HEK293 (cell line): ENCODE measurements at regions not wholly inside any gene's neighbourhood (a gene's known extent, or its start where the extent isn't known, plus 50 kb on each side); places are given as distances from the start of the nearest gene placed in this dataset.

Experiments
- CTCF ChIA-PET: fragments of 350-600 bp; formaldehyde crosslinking; extraction: SDS; loops from one replicate; lab custom pipeline; 2021; ENCODE audit warnings: antibody characterized with exemption; lab: Yijun Ruan, JAX
- POLR2A ChIA-PET: fragments of 300-600 bp; formaldehyde crosslinking; extraction: SDS; loops from one replicate; lab custom pipeline; 2020; ENCODE audit warnings: antibody characterized with exemption, inconsistent platforms; lab: Yijun Ruan, JAX
- H3K27ac ChIP-seq: fragments of 200-500 bp; sonication (Bioruptor generic); 2 replicates; pipeline ENCODE4 v1.5.1; 2014; ENCODE audit warnings: low read depth, low read length, control low read depth, inconsistent platforms; ENCODE audit errors: extremely low read depth
- H3K36me3 ChIP-seq, 2 experiments: fragments of 200-500 bp in 1 of 2; sonication (Bioruptor generic) in 1 of 2; 1 replicate in 1 of 2; 2 replicates in 1 of 2; pipeline ENCODE4 v1.5.1; 2014 to 2017; ENCODE audit warnings: inconsistent platforms in 2 of 2, low read length in 2 of 2; ENCODE audit not compliant: control insufficient read depth in 2 of 2, insufficient read depth in 1 of 2
- H3K4me1 ChIP-seq: fragments of 200-500 bp; sonication (Bioruptor generic); 2 replicates; pipeline ENCODE4 v1.5.1; 2014; ENCODE audit warnings: mild to moderate bottlenecking, low read length, inconsistent platforms; ENCODE audit not compliant: control insufficient read depth, insufficient read depth
- H3K4me3 ChIP-seq: 2 replicates; pipeline ENCODE4 v1.5.1; 2011; ENCODE audit warnings: low read depth, mild to moderate bottlenecking, control low read depth, low read length, moderate library complexity
- H3K9me3 ChIP-seq: fragments of 200-500 bp; sonication (Bioruptor generic); 2 replicates; pipeline ENCODE4 v1.5.1; 2014; ENCODE audit warnings: low read depth, low read length, inconsistent platforms; ENCODE audit not compliant: control insufficient read depth, insufficient read depth
- SP7 ChIP-seq: fragments of 450-650 bp; formaldehyde crosslinking; IDR thresholded peaks from 2 replicates; pipeline ENCODE4 v1.5.1; 2016; ENCODE audit warnings: missing biosample characterization, missing genetic modification characterization
- YY1 ChIP-seq: fragments of 450-650 bp; formaldehyde crosslinking; IDR thresholded peaks from 2 replicates; pipeline ENCODE4 v1.5.1; 2018; ENCODE audit warnings: missing biosample characterization, missing genetic modification characterization
- YY2 ChIP-seq: fragments of 450-650 bp; formaldehyde crosslinking; IDR thresholded peaks from 2 replicates; pipeline ENCODE4 v1.5.1; 2016; ENCODE audit warnings: missing biosample characterization, missing genetic modification characterization
- ZBTB17 ChIP-seq: fragments of 450-650 bp; formaldehyde crosslinking; IDR thresholded peaks from 2 replicates; pipeline ENCODE4 v1.5.1; 2016; ENCODE audit warnings: missing biosample characterization, missing genetic modification characterization
- ZEB2 ChIP-seq: fragments of 450-650 bp; formaldehyde crosslinking; IDR thresholded peaks from 2 replicates; pipeline ENCODE4 v1.5.1; 2016; ENCODE audit warnings: missing biosample characterization, missing genetic modification characterization
- ZIC2 ChIP-seq: fragments of 450-650 bp; formaldehyde crosslinking; IDR thresholded peaks from 2 replicates; pipeline ENCODE4 v1.5.1; 2016; ENCODE audit warnings: missing biosample characterization, missing genetic modification characterization
- ZNF146 ChIP-seq: fragments of 450-650 bp; formaldehyde crosslinking; IDR thresholded peaks from 2 replicates; pipeline ENCODE4 v1.5.1; 2016; ENCODE audit warnings: missing biosample characterization, missing genetic modification characterization
- ZNF211 ChIP-seq: fragments of 450-650 bp; formaldehyde crosslinking; IDR thresholded peaks from 2 replicates; pipeline ENCODE4 v1.5.1; 2016; ENCODE audit warnings: low read depth, missing biosample characterization, missing genetic modification characterization
- ZNF394 ChIP-seq: fragments of 450-650 bp; formaldehyde crosslinking; IDR thresholded peaks from 2 replicates; pipeline ENCODE4 v1.5.1; 2016; ENCODE audit warnings: missing biosample characterization, missing genetic modification characterization, mild to moderate bottlenecking, moderate library complexity, borderline replicate concordance
- ZNF660 ChIP-seq: fragments of 450-650 bp; IDR thresholded peaks from 2 replicates; pipeline ENCODE4 v1.5.1; 2018; ENCODE audit warnings: missing biosample characterization, mild to moderate bottlenecking, missing genetic modification characterization
- ZNF837 ChIP-seq: fragments of 450-650 bp; formaldehyde crosslinking; IDR thresholded peaks from 2 replicates; pipeline ENCODE4 v1.5.1; 2016; ENCODE audit warnings: missing biosample characterization, missing genetic modification characterization
- ZSCAN16 ChIP-seq: fragments of 450-650 bp; formaldehyde crosslinking; IDR thresholded peaks from 2 replicates; pipeline ENCODE4 v1.5.1; 2016; ENCODE audit warnings: missing biosample characterization, missing genetic modification characterization
- TF ChIP-seq, protein P1 (sequence below): fragments of 450-650 bp; formaldehyde crosslinking; IDR thresholded peaks from 2 replicates; pipeline ENCODE4 v1.5.1; 2017; ENCODE audit warnings: missing biosample characterization, missing genetic modification characterization
- TF ChIP-seq, protein P2 (sequence below): fragments of 450-650 bp; formaldehyde crosslinking; IDR thresholded peaks from 2 replicates; pipeline ENCODE4 v1.5.1; 2017; ENCODE audit warnings: missing biosample characterization, missing genetic modification characterization
- TF ChIP-seq, protein P3 (sequence below): fragments of 450-650 bp; formaldehyde crosslinking; conservative IDR thresholded peaks from 2 replicates; pipeline ENCODE4 v1.5.1; 2016; ENCODE audit warnings: low read depth, missing biosample characterization, missing genetic modification characterization
- TF ChIP-seq, protein P4 (sequence below): fragments of 450-650 bp; formaldehyde crosslinking; IDR thresholded peaks from 2 replicates; pipeline ENCODE4 v1.5.1; 2016; ENCODE audit warnings: missing biosample characterization, missing genetic modification characterization
- TF ChIP-seq, protein P5 (sequence below): fragments of 450-650 bp; formaldehyde crosslinking; IDR thresholded peaks from 2 replicates; pipeline ENCODE4 v1.5.1; 2016; ENCODE audit warnings: missing biosample characterization, missing genetic modification characterization
- TF ChIP-seq, protein P6 (sequence below): fragments of 450-650 bp; formaldehyde crosslinking; IDR thresholded peaks from 2 replicates; pipeline ENCODE4 v1.5.1; 2016; ENCODE audit warnings: missing biosample characterization, missing genetic modification characterization

DNA sequence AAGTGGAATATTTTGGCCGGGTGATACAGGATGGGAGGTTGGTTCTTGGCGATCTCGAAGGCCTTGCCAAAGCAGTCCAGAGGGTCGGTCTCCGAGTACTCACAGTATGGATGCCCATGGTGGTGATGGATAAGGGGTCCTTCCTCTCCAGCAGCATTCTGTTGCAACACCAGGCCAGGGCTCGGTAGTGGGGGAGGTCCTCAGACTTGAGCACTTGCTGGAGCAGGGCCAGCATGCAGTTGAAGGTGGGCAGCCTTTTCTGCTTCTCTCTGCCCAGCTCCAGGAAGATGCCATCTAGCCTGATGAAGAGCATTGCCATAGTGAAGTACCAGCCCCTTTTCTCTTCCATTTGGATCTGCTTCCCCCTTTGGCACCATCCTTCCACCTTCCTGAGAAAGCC, 99.4 kb upstream of the MCHR2 start:
- no peak for TF ChIP-seq ZIC2 (tag by site-specific recombination)
- no peak for TF ChIP-seq ZNF146 (tag by site-specific recombination)
- TF ChIP-seq, all 188 proteins: peak for 0
- ChIA-PET CTCF (interaction anchor here (0.6 to 2.6 kb wide), 3 partner anchors 40 to 549 kb away, joined by 3 to 17 read pairs (median 3); no protein-coding TSS in a partner anchor), POLR2A (no interaction called here)
- Histone ChIP-seq H3K27ac (no peak overlapping the region), H3K4me1 (no peaks in the 10 kb centered on the region), H3K36me3 (peaks cover 0 to 5% of the 10 kb centered on the region in 2 experiments; a peak in 1 of 3 replicates), H3K9me3 (no peaks in the 10 kb centered on the region), H3K4me3 (no peak overlapping the region)

DNA sequence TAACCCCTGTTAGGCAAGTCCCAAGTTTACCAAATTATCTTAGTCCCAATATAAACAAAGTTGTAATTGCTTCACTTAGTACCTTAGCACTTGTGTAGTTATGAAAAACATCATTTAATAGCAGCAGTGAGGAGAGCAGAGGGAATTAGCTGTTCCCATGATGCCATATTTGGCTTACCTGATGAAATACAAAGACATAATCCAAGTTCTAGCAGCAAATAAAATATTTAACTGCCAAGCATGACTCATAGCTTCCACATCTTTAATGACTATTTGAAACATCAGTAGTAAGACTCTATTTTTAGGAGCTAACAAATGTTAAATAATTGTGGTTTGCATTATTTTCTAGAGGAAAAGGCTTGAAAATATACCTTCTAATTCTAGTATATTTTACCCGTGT, 94.0 kb upstream of the MCHR2 start:
- no peaks in the 10 kb centered on the region for H3K4me1 ChIP-seq
- ChIA-PET POLR2A (no interaction called here), CTCF (interaction anchor here (1.2 to 1.8 kb wide), 4 partner anchors 10 to 220 kb away, joined by 4 read pairs; no protein-coding TSS in a partner anchor)
- H3K27ac ChIP-seq: no peak overlapping the region
- H3K4me3 ChIP-seq: no peak overlapping the region
- H3K9me3 ChIP-seq: no peaks in the 10 kb centered on the region
- peaks cover 0 to under 1% of the 10 kb centered on the region in 2 experiments; a peak in 1 of 3 replicates for H3K36me3 ChIP-seq
- TF ChIP-seq ZNF660 (tag by site-specific recombination): peak; percentile 77; the same call in 1 of the 2 replicates
- no peak for TF ChIP-seq YY1 (tag by site-specific recombination)
- TF ChIP-seq SP7 (tag by site-specific recombination): peak; percentile 31
- no peak for TF ChIP-seq ZNF211 (tag by site-specific recombination)
- peak; percentile 17; the same call in 1 of the 2 replicates for TF ChIP-seq YY2 (tag by site-specific recombination)
- TF ChIP-seq ZEB2 (tag by site-specific recombination): peak; percentile 62; the same call in 1 of the 2 replicates
- TF ChIP-seq ZNF394 (tag by site-specific recombination): peak; percentile 35
- no peak for TF ChIP-seq ZNF837 (tag by site-specific recombination)
- TF ChIP-seq, protein P1, sequence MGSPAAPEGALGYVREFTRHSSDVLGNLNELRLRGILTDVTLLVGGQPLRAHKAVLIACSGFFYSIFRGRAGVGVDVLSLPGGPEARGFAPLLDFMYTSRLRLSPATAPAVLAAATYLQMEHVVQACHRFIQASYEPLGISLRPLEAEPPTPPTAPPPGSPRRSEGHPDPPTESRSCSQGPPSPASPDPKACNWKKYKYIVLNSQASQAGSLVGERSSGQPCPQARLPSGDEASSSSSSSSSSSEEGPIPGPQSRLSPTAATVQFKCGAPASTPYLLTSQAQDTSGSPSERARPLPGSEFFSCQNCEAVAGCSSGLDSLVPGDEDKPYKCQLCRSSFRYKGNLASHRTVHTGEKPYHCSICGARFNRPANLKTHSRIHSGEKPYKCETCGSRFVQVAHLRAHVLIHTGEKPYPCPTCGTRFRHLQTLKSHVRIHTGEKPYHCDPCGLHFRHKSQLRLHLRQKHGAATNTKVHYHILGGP (tag by site-specific recombination): peak; percentile 60
- TF ChIP-seq ZBTB17 (tag by site-specific recombination): peak; percentile 39; the same call in 1 of the 2 replicates
- no peak for TF ChIP-seq ZSCAN16 (tag by site-specific recombination)
- TF ChIP-seq, protein P2, sequence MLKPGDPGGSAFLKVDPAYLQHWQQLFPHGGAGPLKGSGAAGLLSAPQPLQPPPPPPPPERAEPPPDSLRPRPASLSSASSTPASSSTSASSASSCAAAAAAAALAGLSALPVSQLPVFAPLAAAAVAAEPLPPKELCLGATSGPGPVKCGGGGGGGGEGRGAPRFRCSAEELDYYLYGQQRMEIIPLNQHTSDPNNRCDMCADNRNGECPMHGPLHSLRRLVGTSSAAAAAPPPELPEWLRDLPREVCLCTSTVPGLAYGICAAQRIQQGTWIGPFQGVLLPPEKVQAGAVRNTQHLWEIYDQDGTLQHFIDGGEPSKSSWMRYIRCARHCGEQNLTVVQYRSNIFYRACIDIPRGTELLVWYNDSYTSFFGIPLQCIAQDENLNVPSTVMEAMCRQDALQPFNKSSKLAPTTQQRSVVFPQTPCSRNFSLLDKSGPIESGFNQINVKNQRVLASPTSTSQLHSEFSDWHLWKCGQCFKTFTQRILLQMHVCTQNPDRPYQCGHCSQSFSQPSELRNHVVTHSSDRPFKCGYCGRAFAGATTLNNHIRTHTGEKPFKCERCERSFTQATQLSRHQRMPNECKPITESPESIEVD (tag by site-specific recombination): peak; percentile 79
- TF ChIP-seq, protein P3, sequence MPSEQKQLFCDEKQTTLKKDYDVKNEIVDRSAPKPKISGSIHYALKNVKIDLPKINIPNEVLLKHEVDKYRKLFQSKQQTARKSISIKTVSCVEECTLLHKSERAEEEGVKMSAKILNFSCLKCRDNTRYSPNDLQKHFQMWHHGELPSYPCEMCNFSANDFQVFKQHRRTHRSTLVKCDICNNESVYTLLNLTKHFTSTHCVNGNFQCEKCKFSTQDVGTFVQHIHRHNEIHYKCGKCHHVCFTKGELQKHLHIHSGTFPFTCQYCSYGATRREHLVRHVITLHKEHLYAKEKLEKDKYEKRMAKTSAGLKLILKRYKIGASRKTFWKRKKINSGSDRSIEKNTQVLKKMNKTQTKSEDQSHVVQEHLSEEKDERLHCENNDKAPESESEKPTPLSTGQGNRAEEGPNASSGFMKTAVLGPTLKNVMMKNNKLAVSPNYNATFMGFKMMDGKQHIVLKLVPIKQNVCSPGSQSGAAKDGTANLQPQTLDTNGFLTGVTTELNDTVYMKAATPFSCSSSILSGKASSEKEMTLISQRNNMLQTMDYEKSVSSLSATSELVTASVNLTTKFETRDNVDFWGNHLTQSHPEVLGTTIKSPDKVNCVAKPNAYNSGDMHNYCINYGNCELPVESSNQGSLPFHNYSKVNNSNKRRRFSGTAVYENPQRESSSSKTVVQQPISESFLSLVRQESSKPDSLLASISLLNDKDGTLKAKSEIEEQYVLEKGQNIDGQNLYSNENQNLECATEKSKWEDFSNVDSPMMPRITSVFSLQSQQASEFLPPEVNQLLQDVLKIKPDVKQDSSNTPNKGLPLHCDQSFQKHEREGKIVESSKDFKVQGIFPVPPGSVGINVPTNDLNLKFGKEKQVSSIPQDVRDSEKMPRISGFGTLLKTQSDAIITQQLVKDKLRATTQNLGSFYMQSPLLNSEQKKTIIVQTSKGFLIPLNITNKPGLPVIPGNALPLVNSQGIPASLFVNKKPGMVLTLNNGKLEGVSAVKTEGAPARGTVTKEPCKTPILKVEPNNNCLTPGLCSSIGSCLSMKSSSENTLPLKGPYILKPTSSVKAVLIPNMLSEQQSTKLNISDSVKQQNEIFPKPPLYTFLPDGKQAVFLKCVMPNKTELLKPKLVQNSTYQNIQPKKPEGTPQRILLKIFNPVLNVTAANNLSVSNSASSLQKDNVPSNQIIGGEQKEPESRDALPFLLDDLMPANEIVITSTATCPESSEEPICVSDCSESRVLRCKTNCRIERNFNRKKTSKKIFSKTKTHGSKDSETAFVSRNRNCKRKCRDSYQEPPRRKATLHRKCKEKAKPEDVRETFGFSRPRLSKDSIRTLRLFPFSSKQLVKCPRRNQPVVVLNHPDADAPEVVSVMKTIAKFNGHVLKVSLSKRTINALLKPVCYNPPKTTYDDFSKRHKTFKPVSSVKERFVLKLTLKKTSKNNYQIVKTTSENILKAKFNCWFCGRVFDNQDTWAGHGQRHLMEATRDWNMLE (tag by site-specific recombination): peak; percentile 58; the same call in 1 of the 2 replicates
- TF ChIP-seq, protein P4, sequence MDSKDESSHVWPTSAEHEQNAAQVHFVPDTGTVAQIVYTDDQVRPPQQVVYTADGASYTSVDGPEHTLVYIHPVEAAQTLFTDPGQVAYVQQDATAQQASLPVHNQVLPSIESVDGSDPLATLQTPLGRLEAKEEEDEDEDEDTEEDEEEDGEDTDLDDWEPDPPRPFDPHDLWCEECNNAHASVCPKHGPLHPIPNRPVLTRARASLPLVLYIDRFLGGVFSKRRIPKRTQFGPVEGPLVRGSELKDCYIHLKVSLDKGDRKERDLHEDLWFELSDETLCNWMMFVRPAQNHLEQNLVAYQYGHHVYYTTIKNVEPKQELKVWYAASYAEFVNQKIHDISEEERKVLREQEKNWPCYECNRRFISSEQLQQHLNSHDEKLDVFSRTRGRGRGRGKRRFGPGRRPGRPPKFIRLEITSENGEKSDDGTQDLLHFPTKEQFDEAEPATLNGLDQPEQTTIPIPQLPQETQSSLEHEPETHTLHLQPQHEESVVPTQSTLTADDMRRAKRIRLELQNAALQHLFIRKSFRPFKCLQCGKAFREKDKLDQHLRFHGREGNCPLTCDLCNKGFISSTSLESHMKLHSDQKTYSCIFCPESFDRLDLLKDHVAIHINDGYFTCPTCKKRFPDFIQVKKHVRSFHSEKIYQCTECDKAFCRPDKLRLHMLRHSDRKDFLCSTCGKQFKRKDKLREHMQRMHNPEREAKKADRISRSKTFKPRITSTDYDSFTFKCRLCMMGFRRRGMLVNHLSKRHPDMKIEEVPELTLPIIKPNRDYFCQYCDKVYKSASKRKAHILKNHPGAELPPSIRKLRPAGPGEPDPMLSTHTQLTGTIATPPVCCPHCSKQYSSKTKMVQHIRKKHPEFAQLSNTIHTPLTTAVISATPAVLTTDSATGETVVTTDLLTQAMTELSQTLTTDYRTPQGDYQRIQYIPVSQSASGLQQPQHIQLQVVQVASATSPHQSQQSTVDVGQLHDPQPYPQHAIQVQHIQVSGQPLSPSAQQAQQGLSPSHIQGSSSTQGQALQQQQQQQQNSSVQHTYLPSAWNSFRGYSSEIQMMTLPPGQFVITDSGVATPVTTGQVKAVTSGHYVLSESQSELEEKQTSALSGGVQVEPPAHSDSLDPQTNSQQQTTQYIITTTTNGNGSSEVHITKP (tag by site-specific recombination): 0 out of 2 replicates have a peak, but pooled peaks have one; percentile 30
- TF ChIP-seq, protein P5, sequence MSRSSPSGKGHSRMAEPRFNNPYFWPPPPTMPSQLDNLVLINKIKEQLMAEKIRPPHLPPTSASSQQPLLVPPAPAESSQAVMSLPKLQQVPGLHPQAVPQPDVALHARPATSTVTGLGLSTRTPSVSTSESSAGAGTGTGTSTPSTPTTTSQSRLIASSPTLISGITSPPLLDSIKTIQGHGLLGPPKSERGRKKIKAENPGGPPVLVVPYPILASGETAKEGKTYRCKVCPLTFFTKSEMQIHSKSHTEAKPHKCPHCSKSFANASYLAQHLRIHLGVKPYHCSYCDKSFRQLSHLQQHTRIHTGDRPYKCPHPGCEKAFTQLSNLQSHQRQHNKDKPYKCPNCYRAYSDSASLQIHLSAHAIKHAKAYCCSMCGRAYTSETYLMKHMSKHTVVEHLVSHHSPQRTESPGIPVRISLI (tag by site-specific recombination): peak; percentile 80
- TF ChIP-seq, protein P6, sequence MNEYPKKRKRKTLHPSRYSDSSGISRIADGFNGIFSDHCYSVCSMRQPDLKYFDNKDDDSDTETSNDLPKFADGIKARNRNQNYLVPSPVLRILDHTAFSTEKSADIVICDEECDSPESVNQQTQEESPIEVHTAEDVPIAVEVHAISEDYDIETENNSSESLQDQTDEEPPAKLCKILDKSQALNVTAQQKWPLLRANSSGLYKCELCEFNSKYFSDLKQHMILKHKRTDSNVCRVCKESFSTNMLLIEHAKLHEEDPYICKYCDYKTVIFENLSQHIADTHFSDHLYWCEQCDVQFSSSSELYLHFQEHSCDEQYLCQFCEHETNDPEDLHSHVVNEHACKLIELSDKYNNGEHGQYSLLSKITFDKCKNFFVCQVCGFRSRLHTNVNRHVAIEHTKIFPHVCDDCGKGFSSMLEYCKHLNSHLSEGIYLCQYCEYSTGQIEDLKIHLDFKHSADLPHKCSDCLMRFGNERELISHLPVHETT (tag by site-specific recombination): no peak
